ENCODE measurements at regions not wholly inside any gene's neighbourhood (a gene's known extent, or its start where the extent isn't known, plus 50 kb on each side); places are given as distances from the start of the nearest gene placed in this dataset.

- TF ChIP-seq ZNF274 (IDR thresholded peaks at IDR 0.05; ENCODE audit: low read depth, low read length), result no peak
- TF ChIP-seq SUZ12 (IDR thresholded peaks at IDR 0.05; ENCODE audit: extremely low read depth, insufficient read depth, insufficient read length), result no peak
- no peak for TF ChIP-seq YY1 (IDR thresholded peaks at IDR 0.05; ENCODE audit: insufficient read depth, insufficient read length)
Measured at GRCh38 chr7:21154614-21155013, 273.3 kb upstream of the SP4 start.
